ENCODE measurements at regions not wholly inside any gene's neighbourhood (a gene's known extent, or its start where the extent isn't known, plus 50 kb on each side); places are given as distances from the start of the nearest gene placed in this dataset.

DNA sequence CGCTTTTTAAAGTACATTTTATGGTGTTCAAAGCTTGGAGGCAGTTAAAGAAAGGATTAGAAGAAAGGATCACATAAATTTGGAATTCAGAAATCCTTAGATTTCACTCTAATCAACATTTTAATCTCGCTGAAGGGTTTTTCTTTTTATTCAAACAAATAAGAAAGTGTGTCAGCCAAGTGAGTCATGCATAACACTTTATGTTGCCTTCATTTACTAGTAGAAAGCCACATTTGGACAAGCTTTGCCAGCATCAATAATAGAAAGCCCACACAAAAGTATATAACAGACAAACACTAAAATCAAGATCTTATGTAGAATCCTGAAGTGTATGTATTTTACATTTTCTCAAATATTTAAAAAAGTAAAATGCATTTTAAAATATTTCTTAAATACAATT, 154.9 kb upstream of the TRPC4 start:
- POLR2A ChIA-PET = no interaction called here
- no peak for DNase-seq
- intact Hi-C loops (cut with micrococcal nuclease) = no loop called here
- no peak overlapping the region for H3K27ac Mint-ChIP-seq
- peaks cover 24% of the 10 kb centered on the region for H3K9me3 Mint-ChIP-seq
- CTCF ChIA-PET = no interaction called here
- TF ChIP-seq, protein P1, sequence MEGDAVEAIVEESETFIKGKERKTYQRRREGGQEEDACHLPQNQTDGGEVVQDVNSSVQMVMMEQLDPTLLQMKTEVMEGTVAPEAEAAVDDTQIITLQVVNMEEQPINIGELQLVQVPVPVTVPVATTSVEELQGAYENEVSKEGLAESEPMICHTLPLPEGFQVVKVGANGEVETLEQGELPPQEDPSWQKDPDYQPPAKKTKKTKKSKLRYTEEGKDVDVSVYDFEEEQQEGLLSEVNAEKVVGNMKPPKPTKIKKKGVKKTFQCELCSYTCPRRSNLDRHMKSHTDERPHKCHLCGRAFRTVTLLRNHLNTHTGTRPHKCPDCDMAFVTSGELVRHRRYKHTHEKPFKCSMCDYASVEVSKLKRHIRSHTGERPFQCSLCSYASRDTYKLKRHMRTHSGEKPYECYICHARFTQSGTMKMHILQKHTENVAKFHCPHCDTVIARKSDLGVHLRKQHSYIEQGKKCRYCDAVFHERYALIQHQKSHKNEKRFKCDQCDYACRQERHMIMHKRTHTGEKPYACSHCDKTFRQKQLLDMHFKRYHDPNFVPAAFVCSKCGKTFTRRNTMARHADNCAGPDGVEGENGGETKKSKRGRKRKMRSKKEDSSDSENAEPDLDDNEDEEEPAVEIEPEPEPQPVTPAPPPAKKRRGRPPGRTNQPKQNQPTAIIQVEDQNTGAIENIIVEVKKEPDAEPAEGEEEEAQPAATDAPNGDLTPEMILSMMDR (IDR thresholded peaks at IDR 0.05) = no peak
- H3K27me3 Mint-ChIP-seq = no peaks in the 10 kb centered on the region
- no peak for ATAC-seq (ENCODE audit: low read depth)
- H3K36me3 Mint-ChIP-seq (ENCODE audit: low read depth) = no peaks in the 10 kb centered on the region
- H3K4me1 Mint-ChIP-seq = no peaks in the 10 kb centered on the region
- no peak overlapping the region for H3K4me3 Mint-ChIP-seq

GRCh38 chr13:38017320-38017719, 147.7 kb upstream of the TRPC4 start:
- ChIA-PET POLR2A (no interaction called here), CTCF (no interaction called here)
- H3K4me3 Mint-ChIP-seq = no peak overlapping the region

DNA sequence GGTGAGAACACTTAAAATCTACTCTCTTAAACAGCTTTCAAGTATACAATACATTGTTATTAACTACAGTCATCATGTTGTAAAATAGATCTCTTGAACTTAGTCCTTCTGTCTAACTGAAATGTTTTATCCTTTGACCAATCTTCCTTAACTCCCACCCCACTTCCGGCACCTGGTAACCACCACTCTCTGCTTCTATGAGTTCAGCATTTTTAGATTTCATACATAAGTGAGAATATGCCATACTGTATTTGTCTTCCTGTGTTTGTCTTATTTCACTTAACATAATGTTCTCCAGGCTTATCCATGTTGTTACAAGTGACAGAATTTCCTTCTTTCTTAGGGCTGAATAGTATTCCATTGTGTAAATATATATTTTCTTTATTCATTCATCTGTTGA, 144.1 kb upstream of the TRPC4 start:
- ATAC-seq (ENCODE audit: low read depth) = no peak
- no peak for DNase-seq
- Mint-ChIP-seq H3K36me3 (ENCODE audit: low read depth) (no peaks in the 10 kb centered on the region), H3K4me1 (no peaks in the 10 kb centered on the region), H3K9me3 (peaks cover 10% of the 10 kb centered on the region), H3K4me3 (no peak overlapping the region), H3K27me3 (no peaks in the 10 kb centered on the region), H3K27ac (no peak overlapping the region)
- TF ChIP-seq, protein P1 (IDR thresholded peaks at IDR 0.05) = no peak
- POLR2A ChIA-PET = no interaction called here
- intact Hi-C loops (cut with micrococcal nuclease) = no loop called here
- CTCF ChIA-PET = no interaction called here

More at GRCh38 chr13:38017320-38017719, 147.7 kb upstream of the TRPC4 start:
- no peak for DNase-seq
- no peaks in the 10 kb centered on the region for H3K4me1 Mint-ChIP-seq
- intact Hi-C loops (cut with micrococcal nuclease) = no loop called here
- TF ChIP-seq, protein P1 (IDR thresholded peaks at IDR 0.05) = no peak
- no peak overlapping the region for H3K27ac Mint-ChIP-seq
- H3K36me3 Mint-ChIP-seq (ENCODE audit: low read depth) = no peaks in the 10 kb centered on the region
- ATAC-seq (ENCODE audit: low read depth) = no peak
- peaks cover 34% of the 10 kb centered on the region for H3K9me3 Mint-ChIP-seq
- no peaks in the 10 kb centered on the region for H3K27me3 Mint-ChIP-seq

DNA sequence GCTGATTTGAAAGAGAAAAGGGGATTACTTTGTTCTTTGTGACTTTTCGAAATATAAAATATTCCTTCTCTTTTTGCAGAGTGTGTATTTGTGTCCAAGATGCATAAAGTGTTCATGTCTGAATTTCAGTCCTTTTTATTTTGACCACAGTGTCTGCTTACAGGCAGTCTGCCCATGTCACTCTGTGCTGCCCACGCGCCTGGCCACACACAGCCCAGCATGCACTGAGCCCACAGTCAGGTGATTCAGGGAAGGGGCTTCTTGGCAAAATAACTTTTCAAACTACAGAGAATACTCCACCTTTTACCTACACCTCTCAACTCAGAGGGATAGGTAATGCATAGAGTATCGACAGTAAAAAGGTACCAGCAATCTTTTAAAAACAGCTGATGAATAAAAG, 142.5 kb upstream of the TRPC4 start:
- no peak for DNase-seq
- ChIA-PET CTCF (no interaction called here), POLR2A (no interaction called here)
- H3K4me1 Mint-ChIP-seq = no peaks in the 10 kb centered on the region
- no peaks in the 10 kb centered on the region for H3K36me3 Mint-ChIP-seq (ENCODE audit: low read depth)
- ATAC-seq (ENCODE audit: low read depth) = no peak
- no peaks in the 10 kb centered on the region for H3K27me3 Mint-ChIP-seq
- peaks cover 5% of the 10 kb centered on the region for H3K9me3 Mint-ChIP-seq
- TF ChIP-seq, protein P1 (IDR thresholded peaks at IDR 0.05) = no peak
- H3K27ac Mint-ChIP-seq = no peak overlapping the region
- no peak overlapping the region for H3K4me3 Mint-ChIP-seq
- intact Hi-C loops (cut with micrococcal nuclease) = no loop called here

- Mint-ChIP-seq H3K27me3 (no peaks in the 10 kb centered on the region), H3K9me3 (no peaks in the 10 kb centered on the region), H3K27ac (no peak overlapping the region), H3K4me1 (no peaks in the 10 kb centered on the region), H3K36me3 (ENCODE audit: low read depth) (no peaks in the 10 kb centered on the region), H3K4me3 (no peak overlapping the region)
- intact Hi-C loops (cut with micrococcal nuclease) = no loop called here
- TF ChIP-seq, protein P1 (IDR thresholded peaks at IDR 0.05) = no peak
- POLR2A ChIA-PET = no interaction called here
- ATAC-seq (ENCODE audit: low read depth) (no peak), DNase-seq (no peak)
- CTCF ChIA-PET = no interaction called here
Measured at GRCh38 chr13:38008636-38009035, 139.1 kb upstream of the TRPC4 start.

All from activated B cell treated with CpG ODN at 0.5 μM for 24 hours (primary cell).